PC-3 (cell line): ENCODE measurements at regions not wholly inside any gene's neighbourhood (a gene's known extent, or its start where the extent isn't known, plus 50 kb on each side); places are given as distances from the start of the nearest gene placed in this dataset.

Source experiments
- ATAC-seq: fragments of 200-7000 bp; cut with Tn5 transposase; 2 replicates; pipeline ENCODE4 v1.9.1; 2020; ENCODE audit warnings: mild to moderate bottlenecking, moderate library complexity
- BruUV-seq: library from RNA; stranded (reverse); fragments of 400-500 nt; replicated peaks from 2 replicates; lab custom pipeline; 2021; lab: Mats Ljungman, UMichigan
- CTCF ChIA-PET: fragments of 300-600 bp; sonication (Branson Sonifier 250); formaldehyde crosslinking; loops from one replicate; lab custom pipeline; 2022; ENCODE audit warnings: antibody characterized with exemption; lab: Charles Lee
- POLR2A ChIA-PET: fragments of 300-600 bp; sonication (Branson Sonifier 250); formaldehyde crosslinking; loops from one replicate; lab custom pipeline; 2022; ENCODE audit warnings: antibody characterized with exemption; ENCODE audit not compliant: unreplicated experiment; lab: Charles Lee
- DNase-seq: peaks from one replicate; pipeline ENCODE4 v3.0.0-alpha.2; 2015
- H2AFZ ChIP-seq: fragments of 300-600 bp; sonication (generic); 2 replicates; pipeline ENCODE4 v1.6.0; 2016; ENCODE audit warnings: antibody characterized with exemption, low read length
- H3F3A ChIP-seq: fragments of 300-600 bp; sonication (generic); one replicate; pipeline ENCODE4 v1.6.0; 2017; ENCODE audit warnings: antibody characterized with exemption, low read length, control low read depth, mild to moderate bottlenecking; ENCODE audit not compliant: unreplicated experiment
- H3K27ac ChIP-seq: fragments of 300-600 bp; sonication (generic); 2 replicates; pipeline ENCODE4 v1.5.1; 2016; ENCODE audit warnings: mild to moderate bottlenecking, low read length
- H3K27me3 ChIP-seq: fragments of 300-600 bp; sonication (generic); 2 replicates; pipeline ENCODE4 v1.6.1; 2016; ENCODE audit warnings: low read length, mixed read lengths
- H3K36me3 ChIP-seq: fragments of 300-600 bp; sonication (generic); 2 replicates; pipeline ENCODE4 v1.6.1; 2016; ENCODE audit warnings: low read depth, mixed run types, low read length, mixed read lengths
- H3K4me1 ChIP-seq: fragments of 300-600 bp; sonication (generic); 2 replicates; pipeline ENCODE4 v1.5.1; 2016; ENCODE audit warnings: low read length; ENCODE audit not compliant: insufficient read depth
- H3K4me2 ChIP-seq: fragments of 300-600 bp; sonication (generic); 2 replicates; pipeline ENCODE4 v1.6.0; 2016; ENCODE audit warnings: low read length
- H3K4me3 ChIP-seq: fragments of 300-600 bp; sonication (generic); 2 replicates; pipeline ENCODE4 v1.5.1; 2016; ENCODE audit warnings: mild to moderate bottlenecking, low read length, mixed read lengths
- H3K79me2 ChIP-seq: fragments of 300-600 bp; sonication (generic); 2 replicates; pipeline ENCODE4 v1.6.1; 2017; ENCODE audit warnings: low read length, mixed read lengths
- H3K9ac ChIP-seq: fragments of 300-600 bp; sonication (generic); 2 replicates; pipeline ENCODE4 v1.6.0; 2016; ENCODE audit warnings: mild to moderate bottlenecking, low read length
- H3K9me2 ChIP-seq: fragments of 300-600 bp; sonication (generic); replicated peaks from 2 replicates; pipeline ENCODE4 v1.6.1; 2016; ENCODE audit warnings: mixed run types, low read length, mixed read lengths
- H3K9me3 ChIP-seq: fragments of 300-600 bp; sonication (generic); 2 replicates; pipeline ENCODE4 v1.6.1; 2016; ENCODE audit warnings: low read length, mixed read lengths
- H4K20me1 ChIP-seq: fragments of 300-600 bp; sonication (generic); 2 replicates; pipeline ENCODE4 v1.6.1; 2016; ENCODE audit warnings: low read length, mixed read lengths
- CTCF ChIP-seq: fragments of 300-600 bp; sonication (generic); conservative IDR thresholded peaks from 2 replicates; pipeline ENCODE4 v1.5.1; 2017; ENCODE audit warnings: antibody characterized with exemption, low read depth, mild to moderate bottlenecking, low read length
- EZH2 ChIP-seq: fragments of 300-600 bp; sonication (generic); IDR thresholded peaks from one replicate; pipeline ENCODE4 v1.6.1; 2017; ENCODE audit warnings: antibody characterized with exemption, mild to moderate bottlenecking, low read length; ENCODE audit not compliant: unreplicated experiment
- EZH2phosphoT487 ChIP-seq: fragments of 300-600 bp; sonication (generic); IDR thresholded peaks from 2 replicates; pipeline ENCODE4 v1.6.1; 2018; ENCODE audit warnings: mild to moderate bottlenecking, antibody characterized with exemption, low read length, borderline replicate concordance
- intact Hi-C: fragments of 100-400 bp; cut with micrococcal nuclease; formaldehyde crosslinking; loops from 2 replicates; pipeline ENCODE4 v1.9.0; 2023

DNA sequence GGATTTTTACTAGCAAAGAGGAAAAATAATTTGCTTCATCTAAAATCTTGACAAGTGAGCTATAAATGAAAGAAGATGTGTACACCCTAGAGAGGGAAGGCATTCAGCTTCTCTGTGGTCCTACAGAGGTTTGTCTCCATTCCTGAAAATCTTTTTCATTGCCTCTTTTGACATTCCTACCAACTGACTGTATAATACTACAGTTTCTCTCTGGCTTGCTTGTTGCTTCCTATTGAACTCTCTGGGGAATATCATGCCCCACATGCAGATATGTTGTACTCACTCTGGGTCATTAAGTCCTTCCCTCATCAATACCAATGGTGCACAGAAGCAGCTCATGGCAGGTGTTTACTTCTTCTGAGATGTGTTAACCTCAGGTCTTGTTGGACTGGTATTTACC lies 371.2 kb upstream of the PLXNA2 start:
- no peak for TF ChIP-seq CTCF
- TF ChIP-seq EZH2phosphoT487: no peak
- TF ChIP-seq EZH2: no peak
- H3F3A ChIP-seq: no peaks in the 10 kb centered on the region
- no peak overlapping the region for H3K4me2 ChIP-seq

GRCh38 chr1:208616776-208617175 lies 372.6 kb upstream of the PLXNA2 start:
- H3F3A ChIP-seq: no peaks in the 10 kb centered on the region
- H3K79me2 ChIP-seq: no peaks in the 10 kb centered on the region
- H3K4me1 ChIP-seq: no peaks in the 10 kb centered on the region
- ChIA-PET CTCF (no interaction called here), POLR2A (no interaction called here)
- H2AFZ ChIP-seq: no peak overlapping the region
- no peaks in the 10 kb centered on the region; the same call in 1 of the 2 replicates for H3K36me3 ChIP-seq
- no peak overlapping the region for H3K9ac ChIP-seq
- H3K4me3 ChIP-seq: no peak overlapping the region
- intact Hi-C loops: no loop called here
- no peak overlapping the region for H3K4me2 ChIP-seq
- H3K27ac ChIP-seq: no peak overlapping the region
- no peak for TF ChIP-seq CTCF
- no peak for TF ChIP-seq EZH2
- TF ChIP-seq EZH2phosphoT487: no peak
- ATAC-seq (no peak), DNase-seq (no peak)
- no peaks in the 10 kb centered on the region for H4K20me1 ChIP-seq
- H3K9me2 ChIP-seq: no peaks in the 10 kb centered on the region
- BruUV-seq: no TSS peak
- H3K27me3 ChIP-seq: no peaks in the 10 kb centered on the region
- peaks cover 19% of the 10 kb centered on the region; the same call in 1 of the 2 replicates for H3K9me3 ChIP-seq

More for the DNA sequence above, 371.2 kb upstream of the PLXNA2 start:
- Histone ChIP-seq H4K20me1 (no peaks in the 10 kb centered on the region), H3K4me3 (no peak overlapping the region), H3K79me2 (no peaks in the 10 kb centered on the region), H3K27ac (no peak overlapping the region), H2AFZ (no peak overlapping the region), H3K9ac (no peak overlapping the region), H3K27me3 (no peaks in the 10 kb centered on the region), H3K36me3 (no peaks in the 10 kb centered on the region; the same call in 1 of the 2 replicates), H3K4me1 (no peaks in the 10 kb centered on the region), H3K9me2 (no peaks in the 10 kb centered on the region), H3K9me3 (peaks cover 8% of the 10 kb centered on the region; the same call in 1 of the 2 replicates)
- ATAC-seq (no peak), DNase-seq (no peak)
- no TSS peak for BruUV-seq
- ChIA-PET POLR2A (no interaction called here), CTCF (no interaction called here)
- intact Hi-C loops: no loop called here

DNA sequence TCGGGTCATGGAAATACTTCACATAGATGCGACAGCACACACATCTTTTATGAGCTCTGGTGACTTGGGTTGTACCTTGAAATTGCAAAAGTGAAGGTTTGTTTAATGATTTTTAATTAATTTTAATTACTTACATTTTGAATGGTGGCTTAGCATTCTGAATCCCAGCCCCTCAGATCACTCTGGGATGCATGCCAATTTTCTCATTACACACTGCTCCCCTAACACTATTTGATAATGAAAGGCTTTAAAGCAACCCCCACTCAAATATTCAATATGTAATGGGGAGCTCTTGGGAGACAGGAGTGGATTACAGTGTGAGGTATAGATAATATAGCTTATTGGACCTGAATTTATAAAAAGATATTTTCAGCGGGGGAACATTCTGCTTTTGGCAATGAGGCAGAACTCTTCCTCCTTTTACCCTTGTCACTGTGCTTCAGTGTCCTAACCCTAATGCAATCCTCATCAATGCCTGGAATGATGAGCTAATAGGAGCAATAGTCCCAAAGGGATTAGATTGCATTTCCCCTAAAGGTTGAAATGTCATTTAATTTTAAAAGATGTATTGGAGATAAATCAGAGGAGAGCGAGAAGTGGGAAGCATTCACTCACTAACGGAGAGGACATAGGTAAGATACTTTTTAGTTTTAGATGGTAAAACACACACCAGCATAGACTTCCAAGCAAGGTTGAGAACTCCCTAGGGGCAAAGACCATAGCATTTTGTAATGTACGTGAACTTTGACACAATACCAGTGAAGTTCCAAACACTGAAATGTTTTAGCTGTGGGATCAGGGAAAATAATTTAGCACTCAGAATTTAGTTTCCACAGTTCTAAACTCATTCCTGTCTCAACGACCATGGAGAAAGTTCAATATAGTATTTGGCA lies 384.1 kb upstream of the PLXNA2 start:
- H3K4me1 ChIP-seq: no peaks in the 10 kb centered on the region
- no peak overlapping the region for H2AFZ ChIP-seq
- ATAC-seq: no peak
- H3K27ac ChIP-seq: no peak overlapping the region
- no peaks in the 10 kb centered on the region for H4K20me1 ChIP-seq
- no peaks in the 10 kb centered on the region for H3K79me2 ChIP-seq
- no peaks in the 10 kb centered on the region for H3K36me3 ChIP-seq
- CTCF ChIA-PET: no interaction called here
- no TSS peak for BruUV-seq
- intact Hi-C loops: no loop called here
- no peak overlapping the region for H3K4me3 ChIP-seq
- H3K9ac ChIP-seq: no peak overlapping the region
- no peaks in the 10 kb centered on the region for H3F3A ChIP-seq
- H3K9me3 ChIP-seq: no peaks in the 10 kb centered on the region
- H3K27me3 ChIP-seq: no peaks in the 10 kb centered on the region
- POLR2A ChIA-PET: no interaction called here
- TF ChIP-seq EZH2 (no peak), EZH2phosphoT487 (no peak), CTCF (no peak)
- no peaks in the 10 kb centered on the region for H3K9me2 ChIP-seq
- DNase-seq: no peak
- H3K4me2 ChIP-seq: no peak overlapping the region
